GM12875 (cell line): ENCODE measurements at regions not wholly inside any gene's neighbourhood (a gene's known extent, or its start where the extent isn't known, plus 50 kb on each side); places are given as distances from the start of the nearest gene placed in this dataset.

ENCODE experiments used
- H3K4me3 ChIP-seq: one replicate; pipeline ENCODE4 v1.5.1; 2011; ENCODE audit warnings: low read depth, low read length, control low read depth
- TF ChIP-seq, protein P1 (sequence below): IDR thresholded peaks from 2 replicates; pipeline ENCODE4 v1.5.1; 2011; ENCODE audit warnings: low read depth, mild to moderate bottlenecking, control low read depth, inconsistent platforms, low read length, moderate library complexity, borderline replicate concordance; ENCODE audit not compliant: insufficient read depth

DNA sequence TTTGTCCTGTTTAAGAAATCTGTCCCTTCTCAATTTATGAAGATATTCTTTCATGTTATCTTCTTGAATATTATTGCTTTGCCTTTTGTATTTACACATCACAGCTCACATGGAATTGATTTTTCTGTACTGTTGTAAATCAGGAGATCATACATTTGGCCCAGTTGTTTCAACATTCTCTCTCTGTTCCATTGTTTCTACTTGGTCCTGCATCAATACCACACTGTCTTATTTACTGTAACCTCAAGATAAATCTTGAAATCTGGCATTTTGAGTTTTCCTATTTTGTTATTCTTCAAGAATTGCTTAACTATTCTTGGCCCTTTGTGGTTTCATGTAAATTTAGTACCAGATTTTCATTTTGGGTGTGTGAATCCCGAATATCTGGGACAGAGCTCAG is 121.7 kb upstream of the CCN2 start:
- TF ChIP-seq, protein P1, sequence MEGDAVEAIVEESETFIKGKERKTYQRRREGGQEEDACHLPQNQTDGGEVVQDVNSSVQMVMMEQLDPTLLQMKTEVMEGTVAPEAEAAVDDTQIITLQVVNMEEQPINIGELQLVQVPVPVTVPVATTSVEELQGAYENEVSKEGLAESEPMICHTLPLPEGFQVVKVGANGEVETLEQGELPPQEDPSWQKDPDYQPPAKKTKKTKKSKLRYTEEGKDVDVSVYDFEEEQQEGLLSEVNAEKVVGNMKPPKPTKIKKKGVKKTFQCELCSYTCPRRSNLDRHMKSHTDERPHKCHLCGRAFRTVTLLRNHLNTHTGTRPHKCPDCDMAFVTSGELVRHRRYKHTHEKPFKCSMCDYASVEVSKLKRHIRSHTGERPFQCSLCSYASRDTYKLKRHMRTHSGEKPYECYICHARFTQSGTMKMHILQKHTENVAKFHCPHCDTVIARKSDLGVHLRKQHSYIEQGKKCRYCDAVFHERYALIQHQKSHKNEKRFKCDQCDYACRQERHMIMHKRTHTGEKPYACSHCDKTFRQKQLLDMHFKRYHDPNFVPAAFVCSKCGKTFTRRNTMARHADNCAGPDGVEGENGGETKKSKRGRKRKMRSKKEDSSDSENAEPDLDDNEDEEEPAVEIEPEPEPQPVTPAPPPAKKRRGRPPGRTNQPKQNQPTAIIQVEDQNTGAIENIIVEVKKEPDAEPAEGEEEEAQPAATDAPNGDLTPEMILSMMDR = no peak
- no peak overlapping the region for H3K4me3 ChIP-seq

DNA sequence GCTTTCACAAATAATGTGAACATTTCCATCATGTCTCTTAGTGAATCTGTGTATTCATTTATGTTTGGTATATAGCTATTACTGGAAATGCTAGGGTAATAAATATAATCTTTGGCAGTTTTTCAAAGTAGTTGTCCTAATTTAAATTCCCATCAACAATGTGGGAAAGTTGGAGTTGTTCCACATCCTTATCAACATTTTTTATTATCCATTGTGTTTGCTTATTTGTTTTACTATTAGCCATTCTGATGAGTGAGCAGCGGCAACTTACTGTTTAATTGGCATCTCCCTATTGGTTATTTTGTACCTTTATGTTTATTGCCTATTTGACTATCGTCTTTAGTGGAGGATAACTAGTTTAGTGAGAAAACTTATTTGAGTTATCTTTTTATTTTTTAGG is 121.1 kb upstream of the CCN2 start:
- H3K4me3 ChIP-seq = no peak overlapping the region
- TF ChIP-seq, protein P1 = no peak

DNA sequence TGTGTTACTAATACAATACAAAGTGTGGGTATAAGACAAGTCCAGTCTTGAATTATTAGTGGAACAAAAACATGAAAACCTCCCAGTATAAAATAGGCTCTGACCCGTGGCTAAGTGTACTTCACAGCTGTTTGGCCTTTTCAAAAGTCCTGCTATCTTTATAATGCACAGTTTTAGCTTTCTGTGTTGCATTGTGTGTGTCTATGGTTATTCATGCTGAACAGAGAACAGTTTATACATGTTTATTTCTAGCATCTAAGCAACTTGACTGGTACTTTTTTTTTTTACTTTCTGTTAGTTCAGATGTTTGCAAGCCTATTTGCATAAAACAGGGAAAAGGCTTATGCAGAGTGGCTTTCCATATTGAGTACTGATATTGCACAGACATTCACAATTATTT is 119.2 kb upstream of the CCN2 start:
- TF ChIP-seq, protein P1 = no peak
- H3K4me3 ChIP-seq = no peak overlapping the region

DNA sequence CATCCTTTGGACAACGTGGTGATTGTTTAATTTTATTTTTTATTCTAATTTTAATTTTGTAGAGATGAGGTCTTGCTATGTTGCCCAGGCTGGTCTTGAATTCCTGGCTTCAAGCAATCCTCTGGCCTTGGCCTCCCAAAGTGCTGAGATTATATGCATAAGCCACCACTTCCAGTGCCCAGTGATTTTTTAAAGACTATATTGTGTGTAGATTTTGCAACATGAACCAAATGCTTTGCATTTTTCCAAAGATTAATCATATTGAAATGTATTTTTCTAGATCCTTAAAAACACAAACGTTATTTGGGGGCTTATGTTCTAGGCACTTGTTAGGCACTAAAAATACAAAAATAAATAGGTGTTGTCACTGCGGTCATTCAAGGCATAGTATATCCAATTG is 117.6 kb upstream of the CCN2 start:
- TF ChIP-seq, protein P1 = no peak

DNA sequence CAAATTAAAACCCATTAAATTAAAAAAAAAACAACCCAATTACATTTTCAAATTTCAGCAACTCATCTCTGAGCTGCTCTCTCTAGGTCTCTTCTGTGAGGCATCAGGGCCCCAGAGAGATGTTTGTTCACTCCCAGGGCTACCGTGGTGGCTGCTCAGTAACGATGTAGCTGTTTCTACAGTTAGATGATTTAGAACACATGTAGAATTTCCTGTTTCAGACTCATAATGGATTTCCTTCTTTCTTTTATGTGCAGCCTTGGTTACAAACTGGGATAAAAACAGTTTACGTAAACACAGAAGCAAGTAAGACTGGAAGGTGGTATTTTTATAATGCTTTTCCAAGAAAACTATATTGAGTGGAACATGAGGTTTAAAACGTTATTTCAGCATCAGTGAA is 116.1 kb upstream of the CCN2 start:
- TF ChIP-seq, protein P1 = no peak
- no peak overlapping the region for H3K4me3 ChIP-seq

More for the DNA sequence above, 117.6 kb upstream of the CCN2 start:
- H3K4me3 ChIP-seq = no peak overlapping the region

DNA sequence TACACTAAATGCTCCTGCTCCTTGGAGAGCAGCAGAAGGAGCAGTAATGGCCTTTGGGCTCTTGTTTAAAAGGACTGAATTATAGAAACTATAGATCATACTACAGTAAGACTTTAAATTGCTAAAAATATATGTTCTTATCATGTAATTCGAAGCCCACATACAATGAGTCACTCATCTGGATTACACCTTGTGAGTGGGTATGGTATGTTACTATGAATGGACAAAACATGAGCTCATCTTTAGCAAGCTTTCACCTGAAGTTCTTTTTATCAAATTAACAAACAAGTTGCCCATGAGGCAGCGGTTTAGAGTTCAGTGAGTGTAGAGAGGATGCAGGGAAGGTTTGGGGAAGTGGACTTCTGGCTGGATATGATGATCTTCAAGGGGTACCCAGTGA is 114.4 kb upstream of the CCN2 start:
- H3K4me3 ChIP-seq = no peak overlapping the region
- TF ChIP-seq, protein P1 = no peak

DNA sequence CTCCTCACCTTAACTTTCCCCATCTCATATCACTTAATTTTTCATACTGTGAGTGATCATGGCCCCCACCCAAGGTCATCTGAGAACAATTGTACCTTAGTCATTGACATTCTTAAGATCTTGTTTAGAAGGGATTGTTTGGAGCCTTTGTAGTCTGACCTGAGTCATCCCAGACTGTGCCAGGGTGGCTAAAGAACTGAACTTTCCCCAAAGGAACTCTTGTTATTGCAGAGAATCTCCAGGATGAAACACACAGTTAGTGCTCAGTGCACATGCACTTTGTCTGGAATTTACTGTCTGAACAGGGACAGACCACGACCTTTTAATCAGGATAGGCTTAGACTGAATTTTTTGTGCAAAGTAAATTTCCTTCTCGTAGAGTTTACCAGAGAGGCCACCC is 112.6 kb upstream of the CCN2 start:
- H3K4me3 ChIP-seq = no peak overlapping the region
- TF ChIP-seq, protein P1 = no peak
